BJ (cell line): ENCODE measurements at regions not wholly inside any gene's neighbourhood (a gene's known extent, or its start where the extent isn't known, plus 50 kb on each side); places are given as distances from the start of the nearest gene placed in this dataset.

Experiments used
- CTCF ChIA-PET: fragments of 350-600 bp; formaldehyde crosslinking; extraction: SDS; loops from one replicate; lab custom pipeline; 2021; ENCODE audit warnings: antibody characterized with exemption, inconsistent platforms; lab: Yijun Ruan, JAX
- POLR2A ChIA-PET: fragments of 300-600 bp; sonication (Branson Sonifier 250); formaldehyde crosslinking; extraction: SDS; loops from one replicate; lab custom pipeline; 2021; ENCODE audit warnings: antibody characterized with exemption; lab: Charles Lee
- DNase-seq: peaks from one replicate; pipeline ENCODE4 v3.0.0-alpha.2; 2011; ENCODE audit warnings: low read depth
- H3K27me3 ChIP-seq: 2 replicates; pipeline ENCODE4 v1.6.0; 2011; ENCODE audit warnings: low read length; ENCODE audit not compliant: control insufficient read depth, insufficient read depth
- H3K36me3 ChIP-seq: 2 replicates; pipeline ENCODE4 v1.5.1; 2011; ENCODE audit warnings: low read length; ENCODE audit not compliant: control insufficient read depth, insufficient read depth
- H3K4me3 ChIP-seq: 2 replicates; pipeline ENCODE4 v1.5.1; 2011; ENCODE audit warnings: low read depth, mild to moderate bottlenecking, control low read depth, low read length
- TF ChIP-seq, protein P1 (sequence below): IDR thresholded peaks from 2 replicates; pipeline ENCODE4 v1.5.1; 2011; ENCODE audit warnings: low read depth, mild to moderate bottlenecking, control low read depth, inconsistent platforms, low read length, moderate library complexity; ENCODE audit not compliant: insufficient read depth

GRCh38 chr12:33323823-33324222 is 115.8 kb downstream of the SYT10 start:
- Histone ChIP-seq H3K27me3 (no peaks in the 10 kb centered on the region), H3K36me3 (no peaks in the 10 kb centered on the region), H3K4me3 (no peak overlapping the region)
- ChIA-PET CTCF (interaction anchor here (1.2 kb wide), 1 partner anchor 23 kb away, joined by 4 read pairs; no protein-coding TSS in a partner anchor), POLR2A (no interaction called here)
- DNase-seq = no peak
- TF ChIP-seq, protein P1, sequence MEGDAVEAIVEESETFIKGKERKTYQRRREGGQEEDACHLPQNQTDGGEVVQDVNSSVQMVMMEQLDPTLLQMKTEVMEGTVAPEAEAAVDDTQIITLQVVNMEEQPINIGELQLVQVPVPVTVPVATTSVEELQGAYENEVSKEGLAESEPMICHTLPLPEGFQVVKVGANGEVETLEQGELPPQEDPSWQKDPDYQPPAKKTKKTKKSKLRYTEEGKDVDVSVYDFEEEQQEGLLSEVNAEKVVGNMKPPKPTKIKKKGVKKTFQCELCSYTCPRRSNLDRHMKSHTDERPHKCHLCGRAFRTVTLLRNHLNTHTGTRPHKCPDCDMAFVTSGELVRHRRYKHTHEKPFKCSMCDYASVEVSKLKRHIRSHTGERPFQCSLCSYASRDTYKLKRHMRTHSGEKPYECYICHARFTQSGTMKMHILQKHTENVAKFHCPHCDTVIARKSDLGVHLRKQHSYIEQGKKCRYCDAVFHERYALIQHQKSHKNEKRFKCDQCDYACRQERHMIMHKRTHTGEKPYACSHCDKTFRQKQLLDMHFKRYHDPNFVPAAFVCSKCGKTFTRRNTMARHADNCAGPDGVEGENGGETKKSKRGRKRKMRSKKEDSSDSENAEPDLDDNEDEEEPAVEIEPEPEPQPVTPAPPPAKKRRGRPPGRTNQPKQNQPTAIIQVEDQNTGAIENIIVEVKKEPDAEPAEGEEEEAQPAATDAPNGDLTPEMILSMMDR = no peak

DNA sequence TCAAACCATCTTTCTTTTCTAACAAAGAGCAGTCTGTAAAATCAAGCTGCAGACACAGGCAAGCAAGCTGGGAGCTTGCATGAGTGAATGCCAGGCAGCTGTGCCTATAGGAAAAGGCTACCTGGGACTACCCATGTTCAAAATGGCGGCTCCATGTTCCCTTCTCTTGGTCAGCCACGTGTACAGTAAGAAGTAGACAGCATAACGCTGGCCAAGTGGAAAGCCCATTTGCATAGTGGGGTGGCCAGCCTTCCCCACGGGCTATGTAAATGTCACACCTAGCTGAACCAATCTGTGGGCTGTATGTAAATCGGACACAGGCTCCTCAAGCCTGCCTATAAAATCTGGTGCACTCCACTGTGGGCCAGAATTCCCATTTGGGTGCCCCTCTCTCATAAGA is 117.1 kb downstream of the SYT10 start:
- ChIA-PET POLR2A (no interaction called here), CTCF (no interaction called here)
- Histone ChIP-seq H3K36me3 (no peaks in the 10 kb centered on the region), H3K4me3 (no peak overlapping the region), H3K27me3 (no peaks in the 10 kb centered on the region)
- DNase-seq = no peak
- TF ChIP-seq, protein P1 = no peak

GRCh38 chr12:33317746-33318145 is 121.9 kb downstream of the SYT10 start:
- H3K27me3 ChIP-seq = no peaks in the 10 kb centered on the region
- TF ChIP-seq, protein P1 = no peak
- H3K4me3 ChIP-seq = no peak overlapping the region
- ChIA-PET POLR2A (no interaction called here), CTCF (no interaction called here)
- no peaks in the 10 kb centered on the region for H3K36me3 ChIP-seq
- no peak for DNase-seq

- POLR2A ChIA-PET = no interaction called here
- no peaks in the 10 kb centered on the region for H3K36me3 ChIP-seq
- CTCF ChIA-PET = no interaction called here
Observed at GRCh38 chr12:33314223-33314622, 125.4 kb downstream of the SYT10 start.

GRCh38 chr12:33313476-33313875 is 126.1 kb downstream of the SYT10 start:
- Histone ChIP-seq H3K36me3 (no peaks in the 10 kb centered on the region), H3K4me3 (no peak overlapping the region), H3K27me3 (no peaks in the 10 kb centered on the region)
- TF ChIP-seq, protein P1 = no peak
- ChIA-PET CTCF (no interaction called here), POLR2A (no interaction called here)
- DNase-seq = no peak

More at GRCh38 chr12:33314223-33314622, 125.4 kb downstream of the SYT10 start:
- Histone ChIP-seq H3K27me3 (no peaks in the 10 kb centered on the region), H3K4me3 (no peak overlapping the region)
- TF ChIP-seq, protein P1 = no peak
- no peak for DNase-seq
